Upper lobe of left lung (tissue), 4 donors: ENCODE measurements at regions not wholly inside any gene's neighbourhood (a gene's known extent, or its start where the extent isn't known, plus 50 kb on each side); places are given as distances from the start of the nearest gene placed in this dataset.

Experiments used
- CTCF ChIP-seq, 6 experiments: fragments of 450-650 bp in 4 of 6; fragments of 200-600 bp in 2 of 6; sonication (generic) in 2 of 6; IDR thresholded peaks; one replicate each; pipeline ENCODE4 v1.5.1; 2016 to 2019; ENCODE audit warnings: antibody characterized with exemption in 6 of 6
- EP300 ChIP-seq, 4 donors: sonication (generic); formaldehyde crosslinking; IDR thresholded peaks; one replicate each; pipeline ENCODE4 v1.5.1; 2017; ENCODE audit warnings: antibody characterized with exemption in 4 of 4, control low read depth in 2 of 4
- POLR2A ChIP-seq, 4 donors: fragments of 450-650 bp; IDR thresholded peaks; one replicate each; pipeline ENCODE4 v1.5.1; 2016 to 2017; ENCODE audit warnings: antibody characterized with exemption in 4 of 4, mild to moderate bottlenecking in 2 of 4

- TF ChIP-seq CTCF (IDR thresholded peaks at IDR 0.05) (no peak), POLR2A (IDR thresholded peaks at IDR 0.05) (no peak), EP300 (IDR thresholded peaks at IDR 0.05) (no peak)
These were observed 151.8 kb upstream of the PDE7B start for GRCh38 chr6:135699705-135700104.
